SK-N-SH treated with all-trans-retinoic acid at 6 μM for 48 hours (cell line): ENCODE measurements at regions not wholly inside any gene's neighbourhood (a gene's known extent, or its start where the extent isn't known, plus 50 kb on each side); places are given as distances from the start of the nearest gene placed in this dataset.

Source experiments
- ATAC-seq: fragments of 200-7000 bp; cut with Tn5 transposase; 3 replicates; pipeline ENCODE4 v1.9.1; 2020; ENCODE audit warnings: mild to moderate bottlenecking, moderate library complexity
- BACH2 ChIP-seq: fragments of 250-450 bp; sonication (Bioruptor Pico); IDR thresholded peaks from 2 replicates; pipeline ENCODE4 v1.9.0; 2021; ENCODE audit warnings: mild to moderate bottlenecking, borderline replicate concordance
- CSDC2 ChIP-seq: fragments of 250-450 bp; sonication (Bioruptor Pico); IDR thresholded peaks from 2 replicates; pipeline ENCODE4 v1.5.0; 2020; ENCODE audit warnings: mild to moderate bottlenecking, moderate library complexity
- ESRRG ChIP-seq: fragments of 250-450 bp; sonication (Bioruptor Pico); IDR thresholded peaks from 2 replicates; pipeline ENCODE4 v1.6.1; 2021; ENCODE audit warnings: mild to moderate bottlenecking
- GLIS3 ChIP-seq: fragments of 250-450 bp; sonication (Bioruptor Pico); IDR thresholded peaks from 2 replicates; pipeline ENCODE4 v1.5.0; 2020; ENCODE audit warnings: mild to moderate bottlenecking, moderate library complexity
- ISL1 ChIP-seq: fragments of 250-450 bp; sonication (Bioruptor Pico); IDR thresholded peaks from 2 replicates; pipeline ENCODE4 v2.1.2; 2022; ENCODE audit warnings: mild to moderate bottlenecking, moderate library complexity
- OSR1 ChIP-seq: fragments of 250-450 bp; sonication (Bioruptor Pico); IDR thresholded peaks from 2 replicates; pipeline ENCODE4 v1.8.0; 2022; ENCODE audit warnings: moderate library complexity, mild to moderate bottlenecking, inconsistent platforms
- PPARA ChIP-seq: fragments of 250-450 bp; sonication (Bioruptor Pico); IDR thresholded peaks from 2 replicates; pipeline ENCODE4 v1.5.0; 2020; ENCODE audit warnings: mild to moderate bottlenecking, borderline replicate concordance
- RARB ChIP-seq: fragments of 250-450 bp; sonication (Bioruptor Pico); IDR thresholded peaks from 2 replicates; pipeline ENCODE4 v1.8.0; 2021; ENCODE audit warnings: mild to moderate bottlenecking, moderate library complexity
- SNAI2 ChIP-seq: fragments of 250-450 bp; sonication (Bioruptor Pico); IDR thresholded peaks from 2 replicates; pipeline ENCODE4 v1.5.0; 2020; ENCODE audit warnings: mild to moderate bottlenecking, moderate library complexity
- TCF4 ChIP-seq: fragments of 250-450 bp; sonication (Bioruptor Pico); IDR thresholded peaks from 2 replicates; pipeline ENCODE4 v1.8.0; 2021; ENCODE audit warnings: mild to moderate bottlenecking, moderate library complexity, borderline replicate concordance
- TOX ChIP-seq: fragments of 250-450 bp; sonication (Bioruptor Pico); IDR thresholded peaks from 2 replicates; pipeline ENCODE4 v1.8.0; 2021; ENCODE audit warnings: mild to moderate bottlenecking, moderate library complexity, borderline replicate concordance
- ZC3H10 ChIP-seq: fragments of 250-450 bp; sonication (Bioruptor Pico); IDR thresholded peaks from 2 replicates; pipeline ENCODE4 v1.5.1; 2021; ENCODE audit warnings: mild to moderate bottlenecking, moderate library complexity
- ZFP3 ChIP-seq: fragments of 250-450 bp; sonication (Bioruptor Pico); IDR thresholded peaks from 2 replicates; pipeline ENCODE4 v1.5.0; 2020; ENCODE audit warnings: mild to moderate bottlenecking, moderate library complexity
- ZNF565 ChIP-seq: fragments of 450-650 bp; formaldehyde crosslinking; conservative IDR thresholded peaks from 2 replicates; pipeline ENCODE4 v1.5.0; 2020; ENCODE audit warnings: low read depth, mild to moderate bottlenecking, moderate library complexity
- ZNF8 ChIP-seq: fragments of 450-650 bp; formaldehyde crosslinking; IDR thresholded peaks from 2 replicates; pipeline ENCODE4 v1.5.0; 2020; ENCODE audit warnings: mild to moderate bottlenecking, moderate library complexity
- TF ChIP-seq, protein P1 (sequence below): fragments of 250-450 bp; sonication (Bioruptor Pico); IDR thresholded peaks from 2 replicates; pipeline ENCODE4 v1.8.0; 2020; ENCODE audit warnings: mild to moderate bottlenecking, moderate library complexity, borderline replicate concordance
- TF ChIP-seq, protein P2 (sequence below): fragments of 250-450 bp; sonication (Bioruptor Pico); IDR thresholded peaks from 2 replicates; pipeline ENCODE4 v1.5.1; 2020; ENCODE audit warnings: low read depth, mild to moderate bottlenecking, moderate library complexity
- TF ChIP-seq, protein P3 (sequence below): fragments of 250-450 bp; sonication (Bioruptor Pico); IDR thresholded peaks from 2 replicates; pipeline ENCODE4 v1.5.1; 2021; ENCODE audit warnings: mild to moderate bottlenecking, moderate library complexity
- TF ChIP-seq, protein P4 (sequence below): fragments of 250-450 bp; sonication (Bioruptor Pico); IDR thresholded peaks from 2 replicates; pipeline ENCODE4 v1.8.0; 2021; ENCODE audit warnings: low read depth, mild to moderate bottlenecking, moderate library complexity, borderline replicate concordance

DNA sequence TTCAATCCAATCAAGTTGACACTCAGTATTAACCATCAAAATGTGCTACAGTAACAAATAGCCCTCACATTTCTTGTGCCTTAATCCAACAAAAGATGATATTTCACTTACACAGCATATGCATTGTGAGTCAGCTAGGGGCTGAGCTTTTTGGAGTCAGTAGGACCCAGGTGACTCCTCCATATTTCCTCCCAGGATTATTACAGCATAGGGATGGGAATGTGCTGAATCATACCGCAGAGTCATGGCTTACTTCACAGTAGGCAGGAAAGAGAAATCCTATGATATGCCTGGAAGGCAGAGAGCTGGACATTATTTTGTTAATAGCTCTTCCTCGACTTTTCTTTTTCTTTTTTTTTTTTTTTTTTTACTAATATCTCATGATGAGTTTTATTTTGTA lies 153.3 kb downstream of the TMEM182 start:
- TF ChIP-seq CSDC2 (CRISPR knock-in tag) (no peak), ZC3H10 (CRISPR knock-in tag) (no peak), RARB (no peak)
- TF ChIP-seq, protein P1, sequence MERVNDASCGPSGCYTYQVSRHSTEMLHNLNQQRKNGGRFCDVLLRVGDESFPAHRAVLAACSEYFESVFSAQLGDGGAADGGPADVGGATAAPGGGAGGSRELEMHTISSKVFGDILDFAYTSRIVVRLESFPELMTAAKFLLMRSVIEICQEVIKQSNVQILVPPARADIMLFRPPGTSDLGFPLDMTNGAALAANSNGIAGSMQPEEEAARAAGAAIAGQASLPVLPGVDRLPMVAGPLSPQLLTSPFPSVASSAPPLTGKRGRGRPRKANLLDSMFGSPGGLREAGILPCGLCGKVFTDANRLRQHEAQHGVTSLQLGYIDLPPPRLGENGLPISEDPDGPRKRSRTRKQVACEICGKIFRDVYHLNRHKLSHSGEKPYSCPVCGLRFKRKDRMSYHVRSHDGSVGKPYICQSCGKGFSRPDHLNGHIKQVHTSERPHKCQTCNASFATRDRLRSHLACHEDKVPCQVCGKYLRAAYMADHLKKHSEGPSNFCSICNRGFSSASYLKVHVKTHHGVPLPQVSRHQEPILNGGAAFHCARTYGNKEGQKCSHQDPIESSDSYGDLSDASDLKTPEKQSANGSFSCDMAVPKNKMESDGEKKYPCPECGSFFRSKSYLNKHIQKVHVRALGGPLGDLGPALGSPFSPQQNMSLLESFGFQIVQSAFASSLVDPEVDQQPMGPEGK (CRISPR knock-in tag): no peak
- TF ChIP-seq, protein P2, sequence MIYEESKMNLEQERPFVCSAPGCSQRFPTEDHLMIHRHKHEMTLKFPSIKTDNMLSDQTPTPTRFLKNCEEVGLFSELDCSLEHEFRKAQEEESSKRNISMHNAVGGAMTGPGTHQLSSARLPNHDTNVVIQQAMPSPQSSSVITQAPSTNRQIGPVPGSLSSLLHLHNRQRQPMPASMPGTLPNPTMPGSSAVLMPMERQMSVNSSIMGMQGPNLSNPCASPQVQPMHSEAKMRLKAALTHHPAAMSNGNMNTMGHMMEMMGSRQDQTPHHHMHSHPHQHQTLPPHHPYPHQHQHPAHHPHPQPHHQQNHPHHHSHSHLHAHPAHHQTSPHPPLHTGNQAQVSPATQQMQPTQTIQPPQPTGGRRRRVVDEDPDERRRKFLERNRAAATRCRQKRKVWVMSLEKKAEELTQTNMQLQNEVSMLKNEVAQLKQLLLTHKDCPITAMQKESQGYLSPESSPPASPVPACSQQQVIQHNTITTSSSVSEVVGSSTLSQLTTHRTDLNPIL (CRISPR knock-in tag): no peak
- TF ChIP-seq, protein P3, sequence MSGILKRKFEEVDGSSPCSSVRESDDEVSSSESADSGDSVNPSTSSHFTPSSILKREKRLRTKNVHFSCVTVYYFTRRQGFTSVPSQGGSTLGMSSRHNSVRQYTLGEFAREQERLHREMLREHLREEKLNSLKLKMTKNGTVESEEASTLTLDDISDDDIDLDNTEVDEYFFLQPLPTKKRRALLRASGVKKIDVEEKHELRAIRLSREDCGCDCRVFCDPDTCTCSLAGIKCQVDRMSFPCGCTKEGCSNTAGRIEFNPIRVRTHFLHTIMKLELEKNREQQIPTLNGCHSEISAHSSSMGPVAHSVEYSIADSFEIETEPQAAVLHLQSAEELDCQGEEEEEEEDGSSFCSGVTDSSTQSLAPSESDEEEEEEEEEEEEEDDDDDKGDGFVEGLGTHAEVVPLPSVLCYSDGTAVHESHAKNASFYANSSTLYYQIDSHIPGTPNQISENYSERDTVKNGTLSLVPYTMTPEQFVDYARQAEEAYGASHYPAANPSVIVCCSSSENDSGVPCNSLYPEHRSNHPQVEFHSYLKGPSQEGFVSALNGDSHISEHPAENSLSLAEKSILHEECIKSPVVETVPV (CRISPR knock-in tag): no peak
- ATAC-seq: no peak

DNA sequence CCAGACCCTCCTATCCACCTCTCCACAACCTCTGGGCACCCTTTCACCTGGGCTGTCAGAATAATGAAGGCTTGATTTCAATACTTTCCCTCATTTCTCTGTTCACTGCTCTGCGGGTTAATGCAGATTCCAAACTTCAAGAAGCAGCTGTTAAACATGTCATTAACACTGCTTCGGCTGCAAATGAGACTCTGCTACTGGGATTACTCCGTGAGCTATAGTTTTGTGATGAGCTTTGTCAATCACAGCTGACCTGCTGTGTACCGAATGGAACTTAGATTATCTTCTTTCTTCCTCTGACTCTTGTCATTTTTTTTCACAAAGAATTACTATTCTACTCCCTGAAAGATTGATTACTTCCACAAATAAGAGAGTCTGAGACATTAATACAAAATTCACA lies 160.5 kb downstream of the TMEM182 start:
- TF ChIP-seq SNAI2 (CRISPR knock-in tag) (no peak), TOX (CRISPR knock-in tag) (no peak), PPARA (no peak), TCF4 (no peak), ISL1 (CRISPR knock-in tag) (no peak)
- TF ChIP-seq, protein P3 (CRISPR knock-in tag): no peak
- TF ChIP-seq, protein P1 (CRISPR knock-in tag): no peak
- no peak for ATAC-seq

DNA sequence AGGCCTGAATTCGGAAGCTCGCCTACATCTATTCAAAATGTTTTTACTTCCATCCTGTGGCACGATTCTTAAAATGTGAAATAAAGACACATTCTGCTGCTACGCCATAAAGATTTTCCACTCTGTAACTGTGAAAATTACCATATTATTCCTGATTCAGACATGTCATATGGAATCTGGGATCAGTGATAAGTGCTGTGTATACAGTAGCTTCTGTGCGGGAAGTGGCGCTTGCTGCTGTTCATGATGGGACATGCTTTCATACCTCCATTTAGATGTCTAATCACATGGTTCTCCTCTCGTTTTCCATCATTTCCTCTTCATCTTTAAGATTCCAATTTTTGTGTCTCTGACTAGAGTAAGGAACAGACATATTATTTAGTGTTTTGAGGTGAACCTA lies 163.2 kb downstream of the TMEM182 start:
- TF ChIP-seq ZFP3 (CRISPR knock-in tag) (no peak), RARB (no peak), PPARA (no peak), TOX (CRISPR knock-in tag) (no peak), ZNF8 (CRISPR knock-in tag) (no peak), GLIS3 (CRISPR knock-in tag) (no peak), OSR1 (CRISPR knock-in tag) (no peak), ZNF565 (CRISPR knock-in tag) (no peak), SNAI2 (CRISPR knock-in tag) (no peak), BACH2 (CRISPR knock-in tag) (no peak), ESRRG (CRISPR knock-in tag) (no peak), TCF4 (no peak)
- TF ChIP-seq, protein P4, sequence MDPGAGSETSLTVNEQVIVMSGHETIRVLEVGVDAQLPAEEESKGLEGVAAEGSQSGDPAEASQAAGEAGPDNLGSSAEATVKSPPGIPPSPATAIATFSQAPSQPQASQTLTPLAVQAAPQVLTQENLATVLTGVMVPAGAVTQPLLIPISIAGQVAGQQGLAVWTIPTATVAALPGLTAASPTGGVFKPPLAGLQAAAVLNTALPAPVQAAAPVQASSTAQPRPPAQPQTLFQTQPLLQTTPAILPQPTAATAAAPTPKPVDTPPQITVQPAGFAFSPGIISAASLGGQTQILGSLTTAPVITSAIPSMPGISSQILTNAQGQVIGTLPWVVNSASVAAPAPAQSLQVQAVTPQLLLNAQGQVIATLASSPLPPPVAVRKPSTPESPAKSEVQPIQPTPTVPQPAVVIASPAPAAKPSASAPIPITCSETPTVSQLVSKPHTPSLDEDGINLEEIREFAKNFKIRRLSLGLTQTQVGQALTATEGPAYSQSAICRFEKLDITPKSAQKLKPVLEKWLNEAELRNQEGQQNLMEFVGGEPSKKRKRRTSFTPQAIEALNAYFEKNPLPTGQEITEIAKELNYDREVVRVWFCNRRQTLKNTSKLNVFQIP (CRISPR knock-in tag): no peak
- TF ChIP-seq, protein P3 (CRISPR knock-in tag): no peak
- TF ChIP-seq, protein P1 (CRISPR knock-in tag): no peak
- TF ChIP-seq, protein P2 (CRISPR knock-in tag): no peak
- no peak for ATAC-seq
